HG02870 (cell line): ENCODE measurements at regions not wholly inside any gene's neighbourhood (a gene's known extent, or its start where the extent isn't known, plus 50 kb on each side); places are given as distances from the start of the nearest gene placed in this dataset.
A peak's percentile ranks its signal among the peaks of the same experiment; 100 is the strongest.
"Not testable (repeated sequence)": the region's sequence is repeated elsewhere in the genome, so short reads cannot be mapped to it uniquely, and the experiment has no call there.

Experiments used
- ATAC-seq: cut with Tn5 transposase; IDR thresholded peaks from one replicate; pipeline ENCODE4 v1.9.1; 2021; ENCODE audit warnings: mild to moderate bottlenecking, moderate library complexity; ENCODE audit not compliant: unreplicated experiment

GRCh38 chr14:106511006-106511799 is 984.8 kb downstream of the TMEM121 start:
- ATAC-seq = no peak

GRCh38 chr14:106511800-106512198 is 985.4 kb downstream of the TMEM121 start:
- ATAC-seq = no peak

GRCh38 chr14:106513302-106513701 is 986.9 kb downstream of the TMEM121 start:
- no peak for ATAC-seq

- no peak for ATAC-seq
Measured at GRCh38 chr14:106518054-106518943, 991.9 kb downstream of the TMEM121 start.

- not testable (repeated sequence) for ATAC-seq
Measured at GRCh38 chr14:106522118-106522517, 995.7 kb downstream of the TMEM121 start.

- no peak for ATAC-seq
Measured at GRCh38 chr14:106522990-106523389, 996.6 kb downstream of the TMEM121 start.

- no peak for ATAC-seq
Measured at GRCh38 chr14:106528717-106529116, 1002.3 kb downstream of the TMEM121 start.

GRCh38 chr14:106530031-106530422 is 1003.6 kb downstream of the TMEM121 start:
- ATAC-seq = no peak

GRCh38 chr14:106530423-106531107 is 1004.2 kb downstream of the TMEM121 start:
- ATAC-seq = peak; percentile 40

- not testable (repeated sequence) for ATAC-seq
Measured at GRCh38 chr14:106537597-106537996, 1011.2 kb downstream of the TMEM121 start.

GRCh38 chr14:106538201-106538600 is 1011.8 kb downstream of the TMEM121 start:
- ATAC-seq = no peak

GRCh38 chr14:106547735-106548434 is 1021.5 kb downstream of the TMEM121 start:
- no peak for ATAC-seq

GRCh38 chr14:106549064-106549463 is 1022.7 kb downstream of the TMEM121 start:
- no peak for ATAC-seq

GRCh38 chr14:106551265-106551664 is 1024.9 kb downstream of the TMEM121 start:
- ATAC-seq = no peak

- ATAC-seq = not testable (repeated sequence)
Measured at GRCh38 chr14:106556211-106556610, 1029.8 kb downstream of the TMEM121 start.

- ATAC-seq = no peak
Measured at GRCh38 chr14:106556665-106557289, 1030.4 kb downstream of the TMEM121 start.

- ATAC-seq = no peak
Measured at GRCh38 chr14:106562451-106562850, 1036.1 kb downstream of the TMEM121 start.

- ATAC-seq = no peak
Measured at GRCh38 chr14:106564058-106564643, 1037.8 kb downstream of the TMEM121 start.

GRCh38 chr14:106578481-106578880 is 1052.1 kb downstream of the TMEM121 start:
- no peak for ATAC-seq

- ATAC-seq = no peak
Measured at GRCh38 chr14:106579084-106579483, 1052.7 kb downstream of the TMEM121 start.
